ENCODE measurements at regions not wholly inside any gene's neighbourhood (a gene's known extent, or its start where the extent isn't known, plus 50 kb on each side); places are given as distances from the start of the nearest gene placed in this dataset.

DNA sequence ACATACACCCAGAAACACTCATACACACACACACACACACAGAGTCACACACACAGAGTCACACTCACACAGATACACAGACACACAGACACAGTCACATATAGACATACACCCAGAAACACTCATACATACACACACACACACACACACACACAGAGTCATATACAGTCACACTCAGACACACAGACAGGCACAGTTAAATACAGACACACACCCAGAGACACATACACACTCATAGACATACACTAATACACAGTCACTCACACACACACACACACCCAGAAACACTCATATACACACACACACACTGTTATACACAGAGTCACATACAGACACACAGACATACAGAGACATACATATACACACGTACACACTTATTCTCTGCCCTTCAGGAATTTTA lies 250.9 kb downstream of the QKI start:
- ChIA-PET CTCF (no interaction called here), POLR2A (no interaction called here), RAD21 (ENCODE audit: low non-redundant PET in 1 of 2, low total read pairs in 2 of 2, uncharacterized antibody in 2 of 2, unreplicated experiment in 2 of 2) (no interaction called here)
- Histone ChIP-seq H3K4me1 (ENCODE audit: control insufficient read depth in 1 of 2, insufficient read depth in 2 of 2, low read length in 2 of 2) (no peaks in the 10 kb centered on the region), H3K4me2 (ENCODE audit: low read length) (no peak overlapping the region), H3K9ac (ENCODE audit: low read length) (no peak overlapping the region), H3K27me3 (ENCODE audit: insufficient read depth, low read length) (no peaks in the 10 kb centered on the region), H3K27ac (ENCODE audit: low read depth, low read length) (no peak overlapping the region), H3K79me2 (ENCODE audit: insufficient read depth, low read length) (no peaks in the 10 kb centered on the region), H2AFZ (ENCODE audit: low read depth, low read length, poor library complexity, severe bottlenecking) (no peak overlapping the region), H3K9me3 (ENCODE audit: control insufficient read depth in 1 of 2, insufficient read depth in 1 of 2, low read depth in 1 of 2, low read length in 2 of 2) (no peaks in the 10 kb centered on the region; a peak in 1 of 4 replicates), H4K20me1 (ENCODE audit: insufficient read depth) (no peaks in the 10 kb centered on the region), H3K9me2 (ENCODE audit: insufficient read depth) (no peaks in the 10 kb centered on the region), H3K4me3 (replicated peaks in 1 of 2; ENCODE audit: low read depth in 1 of 2, low read length in 2 of 2) (no peak overlapping the region), H3K36me3 (ENCODE audit: control insufficient read depth in 1 of 2, insufficient read depth in 2 of 2, low read length in 2 of 2) (no peaks in the 10 kb centered on the region)
- TF ChIP-seq POLR2AphosphoS5 (IDR thresholded peaks at IDR 0.05; ENCODE audit: low read depth, low read length) (no peak), TCF7L2 (IDR thresholded peaks at IDR 0.05; ENCODE audit: borderline replicate concordance, extremely low read depth, insufficient read depth, insufficient read length) (no peak), EGR1 (IDR thresholded peaks at IDR 0.05; ENCODE audit: low read depth) (no peak), CEBPB (IDR thresholded peaks at IDR 0.05; ENCODE audit: low read depth) (no peak), SP1 (IDR thresholded peaks at IDR 0.05; ENCODE audit: low read depth) (no peak), JUND (IDR thresholded peaks at IDR 0.05) (no peak), RAD21 (IDR thresholded peaks at IDR 0.05; ENCODE audit: low read depth) (no peak), EZH2 (IDR thresholded peaks at IDR 0.05) (no peak), SIN3A (IDR thresholded peaks at IDR 0.05; ENCODE audit: low read depth) (no peak), POLR2A (IDR thresholded peaks at IDR 0.05; ENCODE audit: borderline replicate concordance, extremely low read depth, insufficient read depth, insufficient read length) (no peak), EZH2phosphoT487 (IDR thresholded peaks at IDR 0.05; ENCODE audit: borderline replicate concordance) (no peak)
- TF ChIP-seq, protein P1, sequence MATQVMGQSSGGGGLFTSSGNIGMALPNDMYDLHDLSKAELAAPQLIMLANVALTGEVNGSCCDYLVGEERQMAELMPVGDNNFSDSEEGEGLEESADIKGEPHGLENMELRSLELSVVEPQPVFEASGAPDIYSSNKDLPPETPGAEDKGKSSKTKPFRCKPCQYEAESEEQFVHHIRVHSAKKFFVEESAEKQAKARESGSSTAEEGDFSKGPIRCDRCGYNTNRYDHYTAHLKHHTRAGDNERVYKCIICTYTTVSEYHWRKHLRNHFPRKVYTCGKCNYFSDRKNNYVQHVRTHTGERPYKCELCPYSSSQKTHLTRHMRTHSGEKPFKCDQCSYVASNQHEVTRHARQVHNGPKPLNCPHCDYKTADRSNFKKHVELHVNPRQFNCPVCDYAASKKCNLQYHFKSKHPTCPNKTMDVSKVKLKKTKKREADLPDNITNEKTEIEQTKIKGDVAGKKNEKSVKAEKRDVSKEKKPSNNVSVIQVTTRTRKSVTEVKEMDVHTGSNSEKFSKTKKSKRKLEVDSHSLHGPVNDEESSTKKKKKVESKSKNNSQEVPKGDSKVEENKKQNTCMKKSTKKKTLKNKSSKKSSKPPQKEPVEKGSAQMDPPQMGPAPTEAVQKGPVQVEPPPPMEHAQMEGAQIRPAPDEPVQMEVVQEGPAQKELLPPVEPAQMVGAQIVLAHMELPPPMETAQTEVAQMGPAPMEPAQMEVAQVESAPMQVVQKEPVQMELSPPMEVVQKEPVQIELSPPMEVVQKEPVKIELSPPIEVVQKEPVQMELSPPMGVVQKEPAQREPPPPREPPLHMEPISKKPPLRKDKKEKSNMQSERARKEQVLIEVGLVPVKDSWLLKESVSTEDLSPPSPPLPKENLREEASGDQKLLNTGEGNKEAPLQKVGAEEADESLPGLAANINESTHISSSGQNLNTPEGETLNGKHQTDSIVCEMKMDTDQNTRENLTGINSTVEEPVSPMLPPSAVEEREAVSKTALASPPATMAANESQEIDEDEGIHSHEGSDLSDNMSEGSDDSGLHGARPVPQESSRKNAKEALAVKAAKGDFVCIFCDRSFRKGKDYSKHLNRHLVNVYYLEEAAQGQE (IDR thresholded peaks at IDR 0.05; ENCODE audit: low read depth), result no peak
- TF ChIP-seq, protein P2, sequence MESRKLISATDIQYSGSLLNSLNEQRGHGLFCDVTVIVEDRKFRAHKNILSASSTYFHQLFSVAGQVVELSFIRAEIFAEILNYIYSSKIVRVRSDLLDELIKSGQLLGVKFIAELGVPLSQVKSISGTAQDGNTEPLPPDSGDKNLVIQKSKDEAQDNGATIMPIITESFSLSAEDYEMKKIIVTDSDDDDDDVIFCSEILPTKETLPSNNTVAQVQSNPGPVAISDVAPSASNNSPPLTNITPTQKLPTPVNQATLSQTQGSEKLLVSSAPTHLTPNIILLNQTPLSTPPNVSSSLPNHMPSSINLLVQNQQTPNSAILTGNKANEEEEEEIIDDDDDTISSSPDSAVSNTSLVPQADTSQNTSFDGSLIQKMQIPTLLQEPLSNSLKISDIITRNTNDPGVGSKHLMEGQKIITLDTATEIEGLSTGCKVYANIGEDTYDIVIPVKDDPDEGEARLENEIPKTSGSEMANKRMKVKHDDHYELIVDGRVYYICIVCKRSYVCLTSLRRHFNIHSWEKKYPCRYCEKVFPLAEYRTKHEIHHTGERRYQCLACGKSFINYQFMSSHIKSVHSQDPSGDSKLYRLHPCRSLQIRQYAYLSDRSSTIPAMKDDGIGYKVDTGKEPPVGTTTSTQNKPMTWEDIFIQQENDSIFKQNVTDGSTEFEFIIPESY (IDR thresholded peaks at IDR 0.05; ENCODE audit: extremely low read depth, insufficient replicate concordance, low read length), result no peak
- DNase-seq (ENCODE audit: low read depth, low spot score) (no peak), ATAC-seq (no peak)
- intact Hi-C loops (cut with micrococcal nuclease), result no loop called here
- no TSS peak for BruUV-seq (replicated peaks)
